ENCODE measurements at regions not wholly inside any gene's neighbourhood (a gene's known extent, or its start where the extent isn't known, plus 50 kb on each side); places are given as distances from the start of the nearest gene placed in this dataset.

DNA sequence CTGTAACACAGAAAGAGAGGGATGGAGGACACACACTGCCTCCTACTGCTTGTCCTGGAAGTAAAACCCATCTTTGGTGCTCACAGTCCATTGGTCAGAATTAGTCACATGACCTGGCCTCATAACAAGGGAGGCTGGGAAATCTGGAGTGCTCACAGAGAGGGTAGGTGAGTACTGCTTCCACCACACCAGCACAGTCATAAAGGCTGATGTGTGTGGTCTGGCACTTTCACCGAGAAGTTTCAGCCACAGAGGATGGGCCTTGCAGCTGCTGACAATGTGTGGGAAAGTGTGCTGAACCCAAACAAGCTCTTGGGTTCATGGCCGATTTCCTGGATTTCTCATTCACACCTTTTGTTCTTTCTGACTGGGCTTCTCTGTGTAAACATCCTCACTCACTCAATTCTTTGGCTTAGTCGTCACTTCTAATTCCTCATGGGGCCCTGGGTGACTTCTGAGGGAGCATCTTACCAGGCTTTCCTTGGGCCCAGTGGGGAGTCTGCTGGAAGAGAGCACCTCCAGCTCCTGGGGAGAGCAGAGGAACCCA is 100.7 kb downstream of the ASB7 start:
- DNase-seq: no peak

- DNase-seq: no peak
Measured at GRCh38 chr15:100703671-100704070, 101.3 kb downstream of the ASB7 start.

DNA sequence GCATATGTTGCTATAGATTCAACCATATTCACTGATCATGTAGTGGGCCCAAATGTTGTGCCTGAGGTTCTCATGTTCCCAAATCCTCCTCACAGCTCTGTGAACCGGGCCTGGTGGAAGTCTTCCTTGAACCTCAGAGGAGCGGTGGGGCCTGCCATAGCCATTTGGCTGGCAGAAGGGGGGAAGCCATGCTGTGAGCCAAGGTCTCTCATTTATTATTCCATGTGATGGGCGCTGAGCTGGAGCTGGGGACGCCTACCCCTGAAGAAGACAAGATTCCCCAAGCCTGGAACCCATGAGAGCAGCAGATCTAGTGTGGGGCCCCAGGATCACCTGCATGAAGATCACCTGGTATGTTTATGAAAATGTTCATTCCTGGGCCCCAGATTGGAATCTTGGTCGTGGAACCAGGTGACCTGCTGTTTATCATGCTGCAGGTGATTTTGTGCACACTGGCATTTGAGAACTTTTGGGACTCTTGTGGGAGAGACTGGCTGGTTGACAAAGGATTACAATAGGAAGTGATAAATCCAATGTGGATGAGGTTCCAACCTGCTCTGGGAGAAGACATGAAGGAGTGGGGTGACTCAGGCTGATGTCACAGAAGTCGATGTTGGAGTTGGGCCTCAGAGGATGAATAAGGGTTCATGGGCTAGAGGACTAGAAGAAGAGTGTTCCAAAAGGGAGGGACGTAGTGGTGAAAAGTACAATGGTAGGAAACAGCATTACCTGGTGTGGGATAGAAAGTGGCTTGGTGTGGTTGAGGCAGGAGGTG is 102.1 kb downstream of the ASB7 start:
- no peak for DNase-seq

DNA sequence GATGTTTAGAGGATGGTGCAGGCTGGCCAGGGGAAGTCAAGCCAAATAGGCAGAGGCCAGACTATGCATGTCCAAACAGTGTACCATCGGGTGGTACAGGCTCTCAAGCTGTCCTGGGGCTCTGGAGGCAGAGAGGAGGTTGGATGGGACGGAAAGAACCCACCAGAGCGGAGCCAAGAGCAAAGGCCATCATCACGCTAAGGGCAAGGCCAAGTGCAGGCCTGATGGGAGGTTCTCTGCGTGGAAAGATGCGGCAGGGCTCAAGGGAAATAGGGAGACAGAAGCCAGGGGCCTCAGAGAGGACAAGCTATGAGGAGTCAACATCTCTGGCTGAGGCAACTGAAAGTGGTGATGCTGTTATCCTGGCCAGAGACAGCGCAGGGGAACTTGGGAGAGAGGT is 102.7 kb downstream of the ASB7 start:
- DNase-seq: no peak

- no peak for DNase-seq
Measured at GRCh38 chr15:100705841-100706240, 103.5 kb downstream of the ASB7 start.

- no peak for DNase-seq
Measured at GRCh38 chr15:100707229-100707628, 104.8 kb downstream of the ASB7 start.

GRCh38 chr15:100708916-100709315 is 106.5 kb downstream of the ASB7 start:
- no peak for DNase-seq

- no peak for DNase-seq
Measured at GRCh38 chr15:100710222-100710621, 107.8 kb downstream of the ASB7 start.

DNA sequence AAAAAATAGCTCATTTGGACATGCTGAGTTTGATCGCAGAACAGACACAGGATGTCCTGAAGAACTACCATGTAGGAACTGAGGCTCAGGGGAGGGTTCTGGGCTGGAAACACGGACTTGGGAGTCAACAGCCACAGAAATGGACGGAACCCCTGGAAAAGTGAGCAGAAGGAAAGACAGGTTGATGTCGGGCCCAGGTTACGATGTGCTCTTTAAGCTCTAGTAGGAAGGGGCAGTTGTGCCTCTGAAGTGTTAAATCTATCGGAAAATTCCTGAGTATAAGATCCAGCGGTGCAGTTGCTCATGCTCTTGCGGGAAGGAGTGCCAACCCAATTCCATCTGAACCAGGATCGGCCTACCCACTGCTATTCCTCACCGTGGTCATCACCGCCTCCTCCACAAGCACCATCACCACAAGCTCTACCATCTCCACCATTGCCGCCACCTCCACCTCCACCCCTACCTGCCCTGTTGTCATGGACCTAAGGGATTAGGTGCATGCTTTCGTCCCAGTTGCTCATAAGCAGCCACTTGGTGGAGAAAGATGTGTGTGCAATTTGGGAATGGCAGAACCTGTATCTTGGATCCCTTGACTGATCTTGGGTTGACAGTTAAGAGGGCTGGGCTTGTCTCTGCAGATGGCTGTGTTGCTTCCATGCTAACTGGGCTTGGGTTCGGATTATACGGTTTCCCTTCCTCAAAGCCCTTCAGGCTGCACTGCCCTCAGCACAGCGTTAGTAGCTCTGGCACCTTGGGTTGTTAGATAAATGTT is 108.5 kb downstream of the ASB7 start:
- DNase-seq: no peak

DNA sequence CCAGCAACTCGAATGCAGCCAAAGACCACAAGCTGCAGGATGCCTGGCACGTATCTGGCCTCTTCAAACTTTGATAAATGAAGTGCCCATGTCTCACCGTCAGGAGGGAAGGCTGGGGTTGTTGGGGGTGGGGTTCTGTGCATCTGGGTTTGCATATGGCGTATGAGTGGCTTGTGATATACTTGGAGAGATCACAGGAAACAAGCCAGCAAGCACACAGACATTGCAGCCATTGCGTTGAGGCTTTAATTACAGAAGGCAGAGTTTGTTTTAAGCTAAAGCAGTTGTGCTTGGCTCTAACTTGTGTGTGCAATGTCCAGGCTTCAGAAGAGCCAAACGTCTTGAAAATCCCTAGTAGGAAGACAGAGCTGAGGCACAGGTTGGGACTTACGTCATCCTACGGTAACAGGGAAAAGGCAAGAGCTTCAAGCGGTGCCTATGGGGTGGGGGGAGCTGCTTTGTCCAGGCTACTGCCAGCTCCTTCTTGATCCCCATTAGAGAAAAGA is 109.2 kb downstream of the ASB7 start:
- no peak for DNase-seq

DNA sequence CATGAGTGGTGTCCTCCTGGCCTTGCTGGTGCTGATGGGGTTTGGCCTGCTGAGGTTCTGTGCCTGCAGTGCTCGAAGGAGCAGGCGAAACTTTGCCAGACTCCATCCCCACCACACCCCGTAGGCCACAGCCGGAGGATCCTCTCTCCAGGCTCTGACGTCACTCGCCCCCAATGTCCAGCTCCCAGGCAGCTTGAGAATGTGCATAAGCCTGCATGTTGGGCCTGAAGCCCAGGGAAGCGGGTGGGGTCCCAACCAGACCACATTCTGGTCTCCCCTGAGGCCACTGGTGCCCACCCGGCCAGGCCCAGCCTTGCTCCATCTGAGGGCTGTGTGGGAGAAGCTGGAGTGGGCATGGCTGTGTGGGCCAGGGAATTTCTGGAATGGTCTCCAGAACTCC is 109.8 kb downstream of the ASB7 start:
- DNase-seq: no peak

DNA sequence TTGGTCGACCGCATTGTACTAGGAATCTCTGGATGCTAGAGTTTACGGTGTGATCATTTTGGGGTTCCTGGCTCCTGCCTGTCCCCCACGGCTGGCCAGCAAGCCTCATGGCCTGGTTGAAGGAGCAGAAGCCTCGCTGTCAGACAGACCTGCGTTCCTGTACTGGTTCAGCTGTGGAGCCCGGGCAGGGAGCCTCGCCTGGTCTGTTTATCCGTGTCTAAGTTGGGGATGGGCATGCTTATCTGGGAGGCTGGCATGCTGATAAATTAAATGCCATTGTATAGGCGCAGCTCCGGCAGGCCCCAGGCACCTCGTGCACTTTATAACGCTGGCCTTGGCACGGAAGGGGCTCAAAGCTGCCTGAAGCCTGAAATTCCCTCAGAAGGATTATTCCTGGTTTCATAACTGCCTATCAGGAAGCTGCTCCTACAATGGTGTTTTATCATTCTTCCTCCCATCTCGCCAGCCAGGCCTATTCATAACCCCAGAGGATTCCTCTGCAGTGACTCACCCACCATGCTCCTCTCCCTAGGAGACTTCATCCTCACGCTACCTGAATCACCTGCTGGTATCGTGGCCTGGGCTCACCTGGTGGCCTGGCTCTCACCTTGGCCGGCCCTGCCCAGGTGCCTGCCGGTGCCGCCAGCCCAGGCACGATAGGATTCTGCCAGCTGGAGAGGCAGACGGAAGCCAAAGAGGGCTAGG is 110.9 kb downstream of the ASB7 start:
- no peak for DNase-seq

GRCh38 chr15:100714034-100714748 is 111.8 kb downstream of the ASB7 start:
- DNase-seq: no peak

GRCh38 chr15:100714749-100715342 is 112.5 kb downstream of the ASB7 start:
- DNase-seq: no peak

GRCh38 chr15:100715571-100716455 is 113.4 kb downstream of the ASB7 start:
- no peak for DNase-seq

DNA sequence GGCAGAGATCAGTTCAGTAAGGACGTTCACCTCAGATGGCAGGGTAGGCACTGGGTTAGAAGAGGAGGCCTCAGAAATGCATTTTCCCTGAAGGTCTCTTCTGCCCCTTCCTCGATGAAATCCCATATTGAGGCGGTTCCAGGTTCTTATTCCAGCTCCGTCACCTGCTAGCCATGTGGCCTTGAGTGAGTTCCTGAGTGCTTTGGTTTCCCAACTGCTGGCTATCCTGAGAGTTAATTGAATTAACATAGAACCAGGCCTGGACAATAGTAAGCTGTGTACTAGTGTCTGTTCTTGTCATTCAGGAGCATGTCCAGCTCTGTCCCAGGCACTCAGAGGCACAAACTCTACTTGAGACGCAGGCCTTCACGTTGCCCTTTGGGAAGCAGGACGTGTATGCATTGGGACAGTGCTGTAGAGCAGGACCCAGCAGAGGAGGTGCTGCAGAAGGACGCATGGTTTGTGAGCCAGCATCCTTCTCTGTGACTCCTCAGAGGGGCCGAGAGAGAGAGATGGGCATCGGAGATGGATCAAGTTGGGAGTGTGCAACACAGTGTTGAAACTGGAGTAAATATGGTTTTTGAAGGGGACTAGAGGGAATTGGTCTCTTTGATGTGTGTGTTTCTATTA is 114.2 kb downstream of the ASB7 start:
- DNase-seq: no peak

- DNase-seq: no peak
Measured at GRCh38 chr15:100717596-100717995, 115.2 kb downstream of the ASB7 start.

DNA sequence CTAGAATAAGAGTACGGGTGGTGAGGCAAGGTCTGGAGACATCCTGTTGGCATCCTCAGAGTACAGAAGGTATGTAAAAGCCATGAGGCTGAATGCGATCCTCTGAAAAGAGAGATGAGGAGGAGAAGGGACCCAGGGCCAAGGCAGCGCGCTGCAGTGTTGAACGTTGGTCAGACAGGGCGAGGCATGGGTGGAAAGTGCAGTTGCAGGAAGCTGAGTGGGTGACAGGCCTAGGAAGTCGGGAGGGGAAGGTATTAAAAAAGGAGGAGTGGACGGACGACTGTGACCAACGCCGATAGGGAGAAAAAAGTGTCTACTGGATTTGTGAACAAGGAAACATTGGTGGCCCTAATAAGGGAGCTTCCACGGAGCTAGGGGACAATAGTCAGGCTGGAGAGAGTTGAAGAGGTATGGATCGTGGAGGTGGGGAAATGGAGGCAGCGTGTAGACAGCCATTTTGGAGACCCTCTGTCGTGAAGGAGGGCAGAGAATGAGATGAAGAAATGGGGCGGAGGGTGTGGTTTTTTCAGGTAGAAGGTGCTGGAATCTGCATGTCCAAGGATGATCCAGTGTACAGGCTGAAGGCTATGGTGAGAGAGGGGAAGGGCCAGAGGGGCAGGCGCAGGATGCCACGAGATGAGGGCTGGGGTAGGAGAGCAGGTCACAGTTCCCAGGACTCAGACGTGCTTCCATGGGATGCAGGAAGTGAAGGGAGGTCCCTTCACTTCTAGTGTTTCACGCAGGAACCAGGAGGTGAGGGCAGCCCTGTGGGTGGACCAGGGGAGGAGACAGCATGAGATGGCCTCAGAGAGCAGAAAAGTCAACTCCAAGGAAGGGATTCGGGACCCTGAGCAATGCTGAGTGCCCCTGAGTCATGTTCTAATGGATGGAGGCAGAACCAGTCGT is 115.9 kb downstream of the ASB7 start:
- no peak for DNase-seq

DNA sequence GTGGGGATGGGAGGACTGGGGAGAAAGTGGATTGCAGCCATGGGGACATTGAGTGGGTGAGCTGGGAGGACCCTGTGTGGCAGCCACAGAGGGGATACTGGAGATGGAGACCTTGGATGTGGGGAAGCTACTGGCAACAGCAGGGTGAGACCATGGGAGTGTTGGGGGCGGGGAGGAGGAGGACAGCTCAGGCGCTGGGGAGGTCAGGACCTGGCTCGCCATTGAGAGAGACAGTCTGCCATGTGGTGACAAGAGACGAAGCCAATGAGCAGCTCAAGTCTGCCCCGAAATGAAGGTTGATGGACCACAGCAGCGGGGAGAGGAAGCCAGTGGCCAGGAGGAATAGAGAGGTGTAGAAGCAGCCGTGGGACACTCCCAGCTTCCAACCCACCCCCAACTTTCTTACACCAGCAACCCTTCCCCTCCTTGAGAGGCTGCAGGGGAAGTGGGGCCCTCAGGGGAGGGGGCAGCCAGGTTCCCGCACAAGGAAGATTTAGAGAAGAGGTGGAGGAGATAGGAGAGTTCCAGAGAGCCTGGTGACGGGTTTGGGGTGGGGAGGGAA is 118.1 kb downstream of the ASB7 start:
- DNase-seq: no peak

All from NCI-H2171 treated with DMSO at 0.1 percent for 48 hours (cell line).